ENCODE measurements at regions not wholly inside any gene's neighbourhood (a gene's known extent, or its start where the extent isn't known, plus 50 kb on each side); places are given as distances from the start of the nearest gene placed in this dataset.

DNA sequence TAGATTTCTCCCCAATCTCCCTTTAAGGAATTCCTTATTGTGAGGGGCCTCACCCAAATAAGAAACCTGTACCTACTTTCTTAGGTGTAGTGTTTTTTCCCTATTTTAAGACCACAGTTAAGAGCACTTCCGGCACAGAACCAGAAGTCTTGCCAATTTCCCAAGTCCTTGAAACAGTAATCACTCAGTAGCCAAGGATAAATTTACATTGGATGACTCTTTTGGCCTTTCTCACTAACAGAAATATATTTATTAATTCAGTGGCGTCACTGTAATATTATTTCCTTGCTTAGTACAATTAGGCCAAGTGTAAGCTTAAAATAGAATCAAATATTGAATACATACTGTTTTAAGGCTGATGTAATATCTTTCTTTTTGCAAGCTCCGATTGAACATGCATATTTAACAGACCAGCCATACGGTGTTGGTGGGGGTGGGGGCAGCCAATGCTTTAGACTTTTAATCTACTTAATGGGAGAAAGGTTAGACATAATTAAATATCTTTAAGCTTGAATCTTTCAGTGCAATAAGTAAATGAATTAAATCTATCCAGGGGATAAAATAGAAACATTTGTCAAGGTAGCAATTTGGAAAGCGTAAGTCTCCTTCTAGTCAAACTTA lies 50.8 kb upstream of the ITGA6 start:
- DNase-seq (ENCODE audit: low read depth, low spot score) = no peak
- in situ Hi-C loops (cut with HindIII; ENCODE audit: low sequenced_read_pairs) = no loop called here
- TF ChIP-seq, protein P1, sequence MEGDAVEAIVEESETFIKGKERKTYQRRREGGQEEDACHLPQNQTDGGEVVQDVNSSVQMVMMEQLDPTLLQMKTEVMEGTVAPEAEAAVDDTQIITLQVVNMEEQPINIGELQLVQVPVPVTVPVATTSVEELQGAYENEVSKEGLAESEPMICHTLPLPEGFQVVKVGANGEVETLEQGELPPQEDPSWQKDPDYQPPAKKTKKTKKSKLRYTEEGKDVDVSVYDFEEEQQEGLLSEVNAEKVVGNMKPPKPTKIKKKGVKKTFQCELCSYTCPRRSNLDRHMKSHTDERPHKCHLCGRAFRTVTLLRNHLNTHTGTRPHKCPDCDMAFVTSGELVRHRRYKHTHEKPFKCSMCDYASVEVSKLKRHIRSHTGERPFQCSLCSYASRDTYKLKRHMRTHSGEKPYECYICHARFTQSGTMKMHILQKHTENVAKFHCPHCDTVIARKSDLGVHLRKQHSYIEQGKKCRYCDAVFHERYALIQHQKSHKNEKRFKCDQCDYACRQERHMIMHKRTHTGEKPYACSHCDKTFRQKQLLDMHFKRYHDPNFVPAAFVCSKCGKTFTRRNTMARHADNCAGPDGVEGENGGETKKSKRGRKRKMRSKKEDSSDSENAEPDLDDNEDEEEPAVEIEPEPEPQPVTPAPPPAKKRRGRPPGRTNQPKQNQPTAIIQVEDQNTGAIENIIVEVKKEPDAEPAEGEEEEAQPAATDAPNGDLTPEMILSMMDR (IDR thresholded peaks at IDR 0.05; ENCODE audit: low read depth, low read length) = no peak

DNA sequence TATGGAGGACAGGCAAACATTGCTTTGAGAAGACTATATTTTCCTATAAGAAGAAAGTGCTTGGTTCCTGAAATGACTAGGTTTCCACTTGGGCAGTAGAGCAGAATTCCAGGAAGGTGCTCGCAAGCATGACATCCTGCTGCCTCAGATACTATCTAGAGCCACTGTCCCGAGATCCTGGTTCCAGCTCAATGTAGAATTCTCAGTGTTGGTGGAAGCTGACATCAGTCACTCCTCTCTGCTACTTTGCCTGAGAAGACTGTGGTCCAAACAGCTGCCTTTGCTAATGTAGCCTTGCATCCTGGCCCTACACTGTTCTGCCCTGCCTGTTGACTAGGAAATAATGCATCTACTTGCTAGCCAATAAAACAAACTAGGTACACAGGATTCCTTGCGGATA lies 50.0 kb upstream of the ITGA6 start:
- in situ Hi-C loops (cut with HindIII; ENCODE audit: low sequenced_read_pairs) = no loop called here
- TF ChIP-seq, protein P1 (IDR thresholded peaks at IDR 0.05; ENCODE audit: low read depth, low read length) = no peak
- DNase-seq (ENCODE audit: low read depth, low spot score) = no peak
- no peak overlapping the region for H3K4me3 ChIP-seq (ENCODE audit: low read depth, low read length)

More for the DNA sequence above, 50.8 kb upstream of the ITGA6 start:
- no peak overlapping the region for H3K4me3 ChIP-seq (ENCODE audit: low read depth, low read length)
